Thoracic aorta (tissue), 2 donors: ENCODE measurements at regions not wholly inside any gene's neighbourhood (a gene's known extent, or its start where the extent isn't known, plus 50 kb on each side); places are given as distances from the start of the nearest gene placed in this dataset.

Source experiments
- ATAC-seq: fragments of 150-250 bp; one replicate; pipeline ENCODE4 v1.8.0; 2017; ENCODE audit warnings: low read depth; ENCODE audit not compliant: insufficient number of reproducible peaks, low FRiP score
- DNase-seq: peaks from one replicate; pipeline ENCODE4 v3.0.0-alpha.2; 2020; ENCODE audit warnings: low spot score
- H3K27ac ChIP-seq, 2 donors: fragments of 200-600 bp; sonication (generic); 1 replicate in 1 of 2; 2 replicates in 1 of 2; pipeline ENCODE4 v1.5.1; 2016; ENCODE audit warnings: mild to moderate bottlenecking in 2 of 2, moderate library complexity in 2 of 2
- H3K27me3 ChIP-seq: fragments of 200-600 bp; sonication (generic); replicated peaks from 2 replicates; pipeline ENCODE4 v1.6.0; 2016; ENCODE audit warnings: mild to moderate bottlenecking; ENCODE audit not compliant: insufficient read depth
- H3K36me3 ChIP-seq: fragments of 200-600 bp; sonication (generic); one replicate; pipeline ENCODE4 v1.5.1; 2016
- H3K4me1 ChIP-seq, 2 donors: fragments of 200-600 bp; sonication (generic); 1 replicate in 1 of 2; 2 replicates in 1 of 2; pipeline versions ENCODE4 v1.5.1 to v1.6.0; 2016; ENCODE audit warnings: low read depth in 2 of 2, mild to moderate bottlenecking in 1 of 2; ENCODE audit not compliant: control insufficient read depth in 1 of 2
- H3K4me3 ChIP-seq: fragments of 200-600 bp; sonication (generic); 2 replicates; pipeline ENCODE4 v1.5.1; 2016; ENCODE audit warnings: mild to moderate bottlenecking
- H3K9me3 ChIP-seq: fragments of 200-600 bp; sonication (generic); 2 replicates; pipeline ENCODE4 v1.5.1; 2016
- TF ChIP-seq, protein P1 (sequence below): fragments of 200-600 bp; sonication (generic); IDR thresholded peaks from one replicate; pipeline ENCODE4 v1.5.1; 2019; ENCODE audit warnings: antibody characterized with exemption

DNA sequence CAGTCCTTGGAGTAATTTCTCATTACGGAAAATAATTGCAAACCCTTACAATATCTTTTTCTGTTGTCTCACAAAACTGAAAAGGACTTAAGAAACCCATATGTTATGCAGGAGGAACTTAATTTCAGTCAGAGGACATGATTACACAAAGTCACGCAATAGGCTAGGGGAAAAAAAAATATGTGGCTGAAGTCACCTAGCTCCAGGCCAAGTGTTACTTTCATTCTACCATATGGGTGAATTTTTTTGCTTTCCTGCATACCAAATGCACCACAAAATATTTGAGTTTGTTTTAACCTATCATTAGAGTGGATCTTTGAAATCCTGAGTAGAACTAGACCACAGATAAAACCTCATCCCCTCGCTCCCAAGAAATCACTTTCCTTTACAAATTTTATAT, 523.5 kb downstream of the CAAP1 start:
- H3K4me3 ChIP-seq, result no peak overlapping the region
- H3K27ac ChIP-seq, result no peak overlapping the region
- TF ChIP-seq, protein P1, sequence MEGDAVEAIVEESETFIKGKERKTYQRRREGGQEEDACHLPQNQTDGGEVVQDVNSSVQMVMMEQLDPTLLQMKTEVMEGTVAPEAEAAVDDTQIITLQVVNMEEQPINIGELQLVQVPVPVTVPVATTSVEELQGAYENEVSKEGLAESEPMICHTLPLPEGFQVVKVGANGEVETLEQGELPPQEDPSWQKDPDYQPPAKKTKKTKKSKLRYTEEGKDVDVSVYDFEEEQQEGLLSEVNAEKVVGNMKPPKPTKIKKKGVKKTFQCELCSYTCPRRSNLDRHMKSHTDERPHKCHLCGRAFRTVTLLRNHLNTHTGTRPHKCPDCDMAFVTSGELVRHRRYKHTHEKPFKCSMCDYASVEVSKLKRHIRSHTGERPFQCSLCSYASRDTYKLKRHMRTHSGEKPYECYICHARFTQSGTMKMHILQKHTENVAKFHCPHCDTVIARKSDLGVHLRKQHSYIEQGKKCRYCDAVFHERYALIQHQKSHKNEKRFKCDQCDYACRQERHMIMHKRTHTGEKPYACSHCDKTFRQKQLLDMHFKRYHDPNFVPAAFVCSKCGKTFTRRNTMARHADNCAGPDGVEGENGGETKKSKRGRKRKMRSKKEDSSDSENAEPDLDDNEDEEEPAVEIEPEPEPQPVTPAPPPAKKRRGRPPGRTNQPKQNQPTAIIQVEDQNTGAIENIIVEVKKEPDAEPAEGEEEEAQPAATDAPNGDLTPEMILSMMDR, result no peak
- no peak for ATAC-seq
- H3K4me1 ChIP-seq, result no peaks in the 10 kb centered on the region
- DNase-seq, result no peak
- H3K27me3 ChIP-seq, result no peaks in the 10 kb centered on the region
- no peaks in the 10 kb centered on the region for H3K9me3 ChIP-seq
- no peaks in the 10 kb centered on the region for H3K36me3 ChIP-seq

GRCh38 chr9:26368241-26368640, 524.4 kb downstream of the CAAP1 start:
- ATAC-seq (no peak), DNase-seq (no peak)

GRCh38 chr9:26361010-26361409, 531.6 kb downstream of the CAAP1 start:
- no peaks in the 10 kb centered on the region for H3K9me3 ChIP-seq
- TF ChIP-seq, protein P1, result no peak
- DNase-seq (no peak), ATAC-seq (no peak)
- no peaks in the 10 kb centered on the region for H3K27me3 ChIP-seq
- no peaks in the 10 kb centered on the region for H3K36me3 ChIP-seq
- no peak overlapping the region for H3K4me3 ChIP-seq
- peaks cover 9 to 15% of the 10 kb centered on the region in 2 donors for H3K4me1 ChIP-seq
- H3K27ac ChIP-seq, result no peak overlapping the region

More at GRCh38 chr9:26368241-26368640, 524.4 kb downstream of the CAAP1 start:
- TF ChIP-seq, protein P1, result no peak
- Histone ChIP-seq H3K4me1 (no peaks in the 10 kb centered on the region), H3K9me3 (no peaks in the 10 kb centered on the region), H3K27me3 (no peaks in the 10 kb centered on the region), H3K27ac (no peak overlapping the region), H3K4me3 (no peak overlapping the region), H3K36me3 (no peaks in the 10 kb centered on the region)

GRCh38 chr9:26358836-26359235, 533.8 kb downstream of the CAAP1 start:
- TF ChIP-seq, protein P1, result no peak
- H3K36me3 ChIP-seq, result no peaks in the 10 kb centered on the region
- DNase-seq (no peak), ATAC-seq (no peak)
- no peak overlapping the region for H3K27ac ChIP-seq
- H3K4me3 ChIP-seq, result no peak overlapping the region
- H3K9me3 ChIP-seq, result no peaks in the 10 kb centered on the region
- H3K27me3 ChIP-seq, result no peaks in the 10 kb centered on the region
- H3K4me1 ChIP-seq, result peaks cover 9 to 15% of the 10 kb centered on the region in 2 donors

DNA sequence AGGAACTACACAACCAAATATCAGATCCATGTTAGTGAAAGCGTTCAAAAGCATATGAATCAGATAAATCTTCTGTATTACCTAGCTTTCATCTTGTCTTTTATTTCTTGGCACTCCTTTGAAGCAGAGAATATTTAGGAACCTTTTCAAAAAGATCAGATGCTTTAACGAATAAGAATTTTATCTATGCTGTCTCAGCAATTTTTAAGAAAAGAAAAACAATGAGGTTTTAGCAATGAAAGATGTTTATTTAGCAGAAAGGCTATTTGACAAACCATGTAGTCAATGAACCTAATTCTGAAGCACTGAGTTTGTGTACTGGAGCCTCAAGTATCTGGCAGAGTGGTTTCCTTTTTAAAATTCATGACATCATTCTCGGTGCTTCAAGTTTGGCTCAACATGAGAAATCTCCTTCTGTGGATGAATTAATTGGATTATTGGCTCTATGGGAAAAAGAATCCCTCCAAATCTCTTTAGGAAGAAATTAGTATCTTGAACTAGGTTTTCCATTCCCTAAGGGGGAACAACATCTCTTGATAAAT, 534.7 kb downstream of the CAAP1 start:
- no peaks in the 10 kb centered on the region for H3K27me3 ChIP-seq
- H3K9me3 ChIP-seq, result no peaks in the 10 kb centered on the region
- H3K4me3 ChIP-seq, result no peak overlapping the region
- TF ChIP-seq, protein P1, result no peak
- DNase-seq (no peak), ATAC-seq (no peak)
- no peak overlapping the region for H3K27ac ChIP-seq
- no peaks in the 10 kb centered on the region for H3K36me3 ChIP-seq
- peaks cover 9 to 15% of the 10 kb centered on the region in 2 donors for H3K4me1 ChIP-seq
